Activated CD4-positive, alpha-beta T cell treated with anti-CD3 and anti-CD28 coated beads for 48 hours (primary cell): ENCODE measurements at regions not wholly inside any gene's neighbourhood (a gene's known extent, or its start where the extent isn't known, plus 50 kb on each side); places are given as distances from the start of the nearest gene placed in this dataset.

ENCODE experiments used
- DNase-seq: peaks from one replicate; pipeline ENCODE4 v3.0.0-alpha.2; 2020

- no peak for DNase-seq
Observed at GRCh38 chr12:93135286-93136239, 206.5 kb upstream of the EEA1 start.

- DNase-seq = no peak
Observed at GRCh38 chr12:93136253-93137055, 207.4 kb upstream of the EEA1 start.

DNA sequence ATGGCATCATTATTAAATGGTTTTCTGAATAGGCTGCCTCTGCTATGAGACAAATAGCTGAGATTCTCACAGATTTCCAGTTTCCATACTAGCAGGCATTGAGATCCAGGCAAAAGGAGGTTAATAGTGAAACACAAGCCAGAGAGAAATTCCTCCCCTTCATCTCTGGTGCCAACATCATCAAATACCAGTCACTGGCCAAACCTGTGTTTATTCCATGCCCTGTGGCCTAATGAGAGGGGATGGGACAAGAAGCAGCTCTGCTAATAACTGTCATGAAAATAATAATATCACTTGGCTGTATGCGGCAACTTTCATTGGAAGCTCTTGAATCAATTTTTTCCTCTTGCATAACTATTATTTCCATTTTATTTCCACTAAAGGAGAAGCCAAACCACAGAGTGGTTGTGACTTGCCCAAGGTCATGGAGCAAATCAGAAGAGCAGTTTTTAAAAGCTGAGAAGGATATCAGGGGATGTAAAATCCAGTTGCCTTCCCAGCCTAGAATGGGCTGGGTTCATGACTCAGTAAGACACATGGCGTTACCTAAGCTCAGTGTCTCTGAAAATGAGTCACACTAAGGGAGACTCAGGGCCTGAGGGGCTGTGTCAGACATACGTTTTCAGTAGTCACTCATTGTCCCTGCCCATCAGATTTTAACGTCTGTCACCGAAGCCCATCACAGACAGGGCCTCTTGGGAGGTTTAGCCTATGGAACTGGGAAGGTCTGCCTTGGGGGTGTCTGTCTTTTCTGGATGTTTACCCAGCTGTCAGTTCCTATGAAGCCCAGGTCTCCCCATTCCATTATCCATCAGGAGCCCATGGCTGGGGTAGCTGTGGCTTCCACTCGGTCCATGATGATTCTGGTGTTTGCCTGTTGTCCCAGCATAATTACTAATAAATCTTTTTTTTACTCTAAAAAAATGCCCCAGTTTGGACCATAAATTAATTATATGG, 208.8 kb upstream of the EEA1 start:
- peak; percentile 8 for DNase-seq

DNA sequence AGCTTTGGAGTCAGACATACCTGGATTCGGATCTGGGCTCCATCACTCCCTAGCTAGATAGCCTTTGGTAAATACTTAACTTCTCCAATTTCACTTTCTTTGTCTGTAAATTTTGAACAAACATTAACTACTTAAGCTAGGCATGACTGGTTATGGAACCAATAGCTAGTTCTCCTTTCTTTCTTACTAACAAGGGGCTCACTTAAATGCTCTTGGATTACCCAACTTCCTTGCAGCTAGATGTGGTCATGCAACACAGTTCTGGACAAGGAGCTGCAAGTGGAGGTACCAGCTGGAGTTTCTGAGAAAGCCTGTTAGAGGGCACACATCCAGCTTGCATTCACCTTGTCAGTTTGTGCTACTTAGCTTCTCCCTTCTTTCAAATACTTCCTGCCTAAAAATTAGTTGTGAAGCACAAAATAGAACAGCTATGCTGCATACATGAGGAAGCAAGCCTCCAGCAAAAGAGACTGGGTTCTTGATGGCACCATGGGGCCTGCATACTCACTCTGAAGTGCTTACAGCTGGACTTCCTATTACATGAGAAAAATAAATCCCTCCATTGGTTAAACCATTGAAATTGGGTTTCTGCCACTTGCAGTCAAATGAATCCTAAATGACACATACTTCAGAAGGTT, 210.1 kb upstream of the EEA1 start:
- DNase-seq = no peak

- DNase-seq = no peak
Observed at GRCh38 chr12:93140325-93140724, 211.2 kb upstream of the EEA1 start.

DNA sequence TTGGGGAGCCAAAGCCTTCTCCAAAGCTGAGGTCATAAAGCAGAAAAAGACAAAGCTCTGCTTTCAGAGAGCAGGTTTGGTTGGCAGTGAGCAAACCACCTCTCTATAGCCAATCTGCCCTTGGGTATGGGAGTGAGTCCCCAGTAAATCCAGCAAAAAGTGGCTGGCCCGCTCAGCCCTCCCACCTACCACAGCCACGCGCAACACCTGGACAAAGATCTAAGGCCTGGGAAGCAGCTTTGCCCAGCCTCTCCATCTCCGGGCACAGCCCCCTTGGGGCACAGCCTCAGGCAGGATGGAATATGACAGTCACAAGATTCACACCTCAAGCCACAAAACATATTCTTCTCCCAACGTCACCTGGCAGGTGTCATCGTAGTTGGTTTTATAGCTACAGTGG, 211.7 kb upstream of the EEA1 start:
- no peak for DNase-seq

DNA sequence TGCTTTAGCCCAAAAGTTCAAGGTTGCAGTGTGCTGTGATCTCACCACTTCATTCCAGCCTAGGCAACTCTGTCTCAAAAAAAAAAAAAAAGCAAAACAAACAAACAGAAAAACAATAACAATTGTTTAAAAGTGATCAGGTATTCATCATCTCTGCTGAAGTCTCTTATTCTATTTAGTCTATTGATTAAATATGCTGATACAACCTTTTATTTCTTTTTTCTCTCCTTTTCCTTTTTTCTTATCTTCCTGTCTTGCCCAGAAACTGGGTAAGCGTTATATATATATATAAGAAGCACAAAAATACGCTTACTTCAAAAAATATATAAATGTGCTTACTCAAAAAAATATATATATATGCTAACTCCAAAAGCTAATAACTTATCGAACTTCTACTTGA, 213.8 kb upstream of the EEA1 start:
- DNase-seq = no peak

DNA sequence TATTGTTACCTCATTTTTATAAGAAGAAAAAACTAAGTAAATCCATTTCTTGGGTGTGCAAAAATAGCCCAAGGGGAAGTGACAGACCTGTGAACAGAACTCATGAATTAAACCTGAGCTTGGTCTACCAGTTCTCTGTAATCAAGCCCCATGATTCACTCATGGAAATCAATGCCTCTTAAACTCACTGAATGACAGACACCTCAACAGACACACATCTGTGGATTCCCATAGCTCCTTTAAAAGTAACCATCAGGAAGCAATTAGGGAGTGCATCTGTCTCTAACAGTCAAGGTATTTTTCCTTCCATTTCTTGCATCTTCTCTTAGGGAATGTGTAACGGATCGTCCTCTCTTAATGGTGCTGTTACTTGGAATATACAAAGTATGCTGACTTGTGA, 215.0 kb upstream of the EEA1 start:
- DNase-seq = no peak

DNA sequence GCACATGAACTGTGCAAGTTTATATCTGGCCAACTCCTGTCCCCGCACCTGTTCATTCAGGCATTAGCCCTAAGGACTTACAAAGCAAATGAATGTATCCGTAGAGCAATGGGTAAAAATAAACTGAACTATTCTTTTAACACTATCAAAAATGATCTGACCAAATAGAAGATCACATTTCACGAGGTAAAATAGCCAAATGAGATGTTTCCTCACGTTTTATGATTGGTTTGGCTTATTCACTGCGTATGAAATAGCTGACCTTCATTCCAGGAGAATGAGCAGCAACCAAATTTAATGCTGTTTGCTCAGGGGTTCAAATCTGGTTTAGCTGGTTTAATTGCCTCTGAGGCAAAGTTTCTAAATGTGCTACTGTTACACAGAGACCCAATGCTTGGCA, 216.0 kb upstream of the EEA1 start:
- DNase-seq = no peak

- DNase-seq = no peak
Observed at GRCh38 chr12:93146263-93146939, 217.3 kb upstream of the EEA1 start.

DNA sequence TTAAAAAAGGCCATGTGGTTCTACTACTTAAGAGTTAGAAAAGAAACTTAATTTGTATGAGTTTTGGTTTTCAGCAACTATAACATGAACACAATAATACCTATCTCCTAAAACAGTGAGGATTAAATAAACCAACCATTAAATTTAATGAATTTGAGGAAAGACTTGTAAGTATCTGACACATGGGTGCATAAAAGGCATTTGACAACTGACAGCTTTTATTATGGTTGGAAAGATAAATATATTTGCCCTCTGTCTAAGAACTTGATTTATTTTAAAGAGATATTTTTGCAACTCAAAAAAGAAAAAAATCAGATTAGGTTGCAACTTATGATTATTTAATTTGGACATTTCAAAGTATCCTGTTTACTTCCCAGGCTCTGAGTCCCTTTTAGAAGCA, 217.9 kb upstream of the EEA1 start:
- no peak for DNase-seq

DNA sequence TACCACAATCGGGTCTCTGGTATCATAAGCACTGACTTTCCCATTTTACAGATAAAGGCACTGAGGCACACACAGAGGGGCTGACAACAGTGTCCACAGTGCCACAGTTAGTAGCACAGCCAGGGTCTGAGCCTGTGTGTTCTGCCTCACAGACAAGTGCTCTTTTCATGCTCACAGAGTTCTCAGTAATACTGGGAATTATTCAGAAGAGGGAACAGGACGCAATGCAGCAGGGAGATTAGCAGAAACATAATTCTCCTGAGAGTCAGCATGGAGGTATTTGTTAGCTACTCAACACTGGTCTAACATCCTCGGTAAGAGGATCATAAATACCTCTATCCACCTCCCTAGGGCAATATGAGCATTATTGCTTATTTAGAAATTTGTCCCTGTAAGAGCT, 219.3 kb upstream of the EEA1 start:
- DNase-seq = no peak

GRCh38 chr12:93149229-93149628, 220.1 kb upstream of the EEA1 start:
- DNase-seq = no peak

- no peak for DNase-seq
Observed at GRCh38 chr12:93151079-93151762, 222.1 kb upstream of the EEA1 start.

DNA sequence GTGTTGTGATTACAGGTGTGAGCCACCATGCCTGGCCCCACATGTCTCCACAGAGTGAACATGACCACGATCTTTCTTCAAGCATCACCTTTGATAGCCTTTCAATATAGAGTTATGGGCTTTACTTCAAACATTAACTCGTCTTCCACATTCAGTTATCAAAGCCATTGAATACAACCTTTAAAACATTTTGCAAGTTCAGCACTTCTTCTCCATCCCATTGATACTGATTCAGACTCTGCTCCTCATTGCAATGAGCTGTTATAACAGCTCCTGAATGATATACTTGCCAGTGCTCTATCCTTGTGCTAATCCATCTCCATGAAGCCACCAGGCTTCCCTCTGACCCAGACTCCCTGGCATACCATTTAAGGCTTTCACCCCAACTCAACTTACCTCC, 223.5 kb upstream of the EEA1 start:
- no peak for DNase-seq

DNA sequence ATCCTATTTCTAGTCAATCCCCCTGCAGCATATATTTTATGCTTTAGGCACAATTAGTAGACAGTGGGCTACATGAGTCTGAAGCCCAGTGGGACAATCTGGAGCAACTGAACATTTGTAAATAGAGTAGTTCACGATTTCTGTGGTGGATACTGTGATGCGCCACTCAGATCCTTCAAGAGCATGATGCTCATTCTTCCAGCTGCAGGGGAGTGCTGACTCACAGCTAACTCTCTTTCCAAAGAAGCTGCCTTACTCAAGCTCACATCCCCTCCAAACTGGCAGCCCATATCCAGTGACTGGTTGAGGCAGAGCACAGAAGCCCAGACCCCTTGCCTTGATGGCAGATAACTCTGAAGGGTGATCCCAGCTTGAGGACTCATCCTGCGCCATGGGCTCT, 224.2 kb upstream of the EEA1 start:
- no peak for DNase-seq

DNA sequence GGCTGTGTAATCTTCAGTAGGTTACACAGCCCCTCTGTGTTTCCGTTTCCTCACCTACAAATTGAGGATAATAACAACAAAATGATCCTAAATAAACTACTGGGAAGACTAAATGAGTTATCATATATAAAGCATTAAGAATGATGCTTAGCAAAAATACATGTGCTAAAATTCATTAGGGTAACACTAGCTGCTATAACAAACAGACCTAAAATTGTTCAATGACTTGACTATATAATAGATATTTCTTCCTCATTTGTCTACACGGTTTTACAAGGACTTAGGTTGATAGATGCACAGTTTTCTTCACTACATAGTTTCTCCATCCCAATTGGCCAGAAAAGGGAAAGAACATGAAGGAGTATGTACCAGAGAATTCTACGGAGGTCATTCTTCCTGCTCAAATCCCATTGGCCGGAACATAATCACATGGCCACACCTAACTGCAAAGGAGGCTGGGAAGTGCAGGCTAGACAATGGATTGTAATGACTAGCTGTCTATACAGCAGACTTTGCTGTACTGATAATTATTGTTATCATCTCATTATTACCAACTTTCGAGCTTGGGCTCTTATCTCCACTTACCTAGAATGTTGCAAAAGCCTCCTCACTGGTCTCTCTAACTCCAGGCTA, 223.5 kb upstream of the NUDT4 start:
- no peak for DNase-seq

GRCh38 chr12:93154753-93155480, 222.8 kb upstream of the NUDT4 start:
- no peak for DNase-seq

DNA sequence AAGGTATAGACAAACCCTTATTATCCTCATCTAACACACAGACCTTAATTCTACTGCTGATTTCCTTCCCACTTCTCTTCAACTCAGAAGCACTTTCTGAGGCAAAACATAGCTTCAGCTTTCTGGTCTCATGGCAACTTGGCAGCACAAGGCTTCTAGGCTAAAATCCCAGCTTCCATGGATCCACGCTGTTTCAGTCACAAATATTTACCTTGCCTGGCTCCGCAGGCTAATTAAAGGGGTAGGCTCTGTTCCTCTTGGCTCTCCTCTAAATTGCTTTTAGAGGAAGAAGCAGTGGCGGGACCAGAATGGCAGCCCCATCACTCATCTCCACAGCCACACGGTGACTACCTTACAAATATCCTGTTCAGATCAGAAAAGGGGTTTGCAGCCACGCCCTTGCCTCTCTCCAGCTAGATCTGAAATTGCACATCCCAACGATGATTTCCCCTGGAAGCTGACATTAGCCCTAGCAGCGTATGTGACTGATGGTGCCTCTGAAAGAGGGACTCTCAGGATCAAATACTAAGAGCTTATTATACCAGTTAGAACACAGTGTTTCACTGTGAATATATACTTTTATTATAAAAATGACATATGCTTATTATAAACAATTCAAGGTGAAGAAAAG, 221.5 kb upstream of the NUDT4 start:
- no peak for DNase-seq
